Activated CD4-positive, alpha-beta T cell treated with anti-CD3 and anti-CD28 coated beads, Interleukin-2, amount 10 ng/mL, durations not matched to agents 24 days and 14 days (primary cell): ENCODE measurements at regions not wholly inside any gene's neighbourhood (a gene's known extent, or its start where the extent isn't known, plus 50 kb on each side); places are given as distances from the start of the nearest gene placed in this dataset.

Experiments
- DNase-seq: peaks from one replicate; pipeline ENCODE4 v3.0.0; 2022
- H3K27ac Mint-ChIP-seq: one replicate; pipeline ENCODE4 v1.8.0; 2022; ENCODE audit warnings: mild to moderate bottlenecking, mixed read lengths
- H3K27me3 Mint-ChIP-seq: one replicate; pipeline ENCODE4 v1.8.0; 2022; ENCODE audit warnings: mixed read lengths
- H3K36me3 Mint-ChIP-seq: one replicate; pipeline ENCODE4 v1.8.0; 2022; ENCODE audit warnings: low read depth, mild to moderate bottlenecking, mixed read lengths
- H3K4me1 Mint-ChIP-seq: one replicate; pipeline ENCODE4 v1.8.0; 2021; ENCODE audit warnings: mixed read lengths
- H3K4me3 Mint-ChIP-seq: one replicate; pipeline ENCODE4 v1.8.0; 2022; ENCODE audit warnings: mild to moderate bottlenecking, moderate library complexity, mixed read lengths
- H3K9me3 Mint-ChIP-seq: one replicate; pipeline ENCODE4 v1.8.0; 2021; ENCODE audit warnings: mixed read lengths
- intact Hi-C: fragments of 100-400 bp; cut with micrococcal nuclease; formaldehyde crosslinking; loops from one replicate; pipeline ENCODE4 v1.15.1; 2023

- H3K9me3 Mint-ChIP-seq = peaks cover 4% of the 10 kb centered on the region
- no peaks in the 10 kb centered on the region for H3K4me1 Mint-ChIP-seq
- H3K27ac Mint-ChIP-seq = no peak overlapping the region
- no peaks in the 10 kb centered on the region for H3K27me3 Mint-ChIP-seq
- intact Hi-C loops = no loop called here
- no peak for DNase-seq
- no peak overlapping the region for H3K4me3 Mint-ChIP-seq
- H3K36me3 Mint-ChIP-seq = no peaks in the 10 kb centered on the region
Measured at GRCh38 chr9:102072059-102072764, 333.8 kb upstream of the GRIN3A start.

- intact Hi-C loops = no loop called here
- H3K4me1 Mint-ChIP-seq = no peaks in the 10 kb centered on the region
Measured at GRCh38 chr9:102069969-102070368, 331.5 kb upstream of the GRIN3A start.

DNA sequence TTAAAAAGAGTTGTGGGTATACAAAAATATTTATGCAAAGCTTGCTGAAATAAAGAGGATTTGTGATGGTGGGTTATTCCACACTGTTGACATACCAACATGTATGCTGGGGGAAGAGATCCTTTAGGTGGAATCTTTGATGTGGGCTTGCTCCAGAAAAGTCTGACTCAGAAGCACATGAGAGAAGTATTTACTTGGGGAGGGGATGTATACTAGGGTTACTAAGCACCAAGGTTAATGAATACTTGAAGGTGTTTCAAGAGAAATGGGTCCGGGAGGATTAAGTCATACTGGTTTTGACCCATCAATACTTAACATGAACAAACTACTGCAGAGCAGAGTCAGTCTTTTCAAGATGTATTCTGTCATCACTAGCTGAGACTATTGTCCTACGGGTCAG is 316.4 kb upstream of the GRIN3A start:
- no peaks in the 10 kb centered on the region for H3K36me3 Mint-ChIP-seq
- DNase-seq = no peak
- H3K9me3 Mint-ChIP-seq = no peaks in the 10 kb centered on the region
- intact Hi-C loops = no loop called here
- H3K27ac Mint-ChIP-seq = no peak overlapping the region
- H3K4me3 Mint-ChIP-seq = no peak overlapping the region
- H3K27me3 Mint-ChIP-seq = no peaks in the 10 kb centered on the region
- H3K4me1 Mint-ChIP-seq = no peaks in the 10 kb centered on the region

More at GRCh38 chr9:102069969-102070368, 331.5 kb upstream of the GRIN3A start:
- DNase-seq = no peak
- no peak overlapping the region for H3K27ac Mint-ChIP-seq
- no peaks in the 10 kb centered on the region for H3K36me3 Mint-ChIP-seq
- no peak overlapping the region for H3K4me3 Mint-ChIP-seq
- no peaks in the 10 kb centered on the region for H3K27me3 Mint-ChIP-seq
- H3K9me3 Mint-ChIP-seq = peaks cover 6% of the 10 kb centered on the region

GRCh38 chr9:102049586-102050246 is 311.3 kb upstream of the GRIN3A start:
- Mint-ChIP-seq H3K4me3 (no peak overlapping the region), H3K27me3 (no peaks in the 10 kb centered on the region), H3K4me1 (no peaks in the 10 kb centered on the region), H3K36me3 (no peaks in the 10 kb centered on the region), H3K9me3 (no peaks in the 10 kb centered on the region), H3K27ac (no peak overlapping the region)
- intact Hi-C loops = no loop called here
- no peak for DNase-seq

- no peak for DNase-seq
- intact Hi-C loops = no loop called here
- no peak overlapping the region for H3K27ac Mint-ChIP-seq
- H3K36me3 Mint-ChIP-seq = no peaks in the 10 kb centered on the region
- no peak overlapping the region for H3K4me3 Mint-ChIP-seq
- H3K4me1 Mint-ChIP-seq = no peaks in the 10 kb centered on the region
- H3K27me3 Mint-ChIP-seq = no peaks in the 10 kb centered on the region
- no peaks in the 10 kb centered on the region for H3K9me3 Mint-ChIP-seq
Measured at GRCh38 chr9:102047549-102047948, 309.1 kb upstream of the GRIN3A start.

- no peak overlapping the region for H3K4me3 Mint-ChIP-seq
Measured at GRCh38 chr9:102044133-102044532, 305.7 kb upstream of the GRIN3A start.

GRCh38 chr9:102038006-102038405 is 299.6 kb upstream of the GRIN3A start:
- H3K4me3 Mint-ChIP-seq = no peak overlapping the region
- no peaks in the 10 kb centered on the region for H3K36me3 Mint-ChIP-seq
- no peak for DNase-seq
- H3K9me3 Mint-ChIP-seq = no peaks in the 10 kb centered on the region
- H3K27me3 Mint-ChIP-seq = no peaks in the 10 kb centered on the region
- intact Hi-C loops = no loop called here
- no peak overlapping the region for H3K27ac Mint-ChIP-seq
- H3K4me1 Mint-ChIP-seq = no peaks in the 10 kb centered on the region

More at GRCh38 chr9:102044133-102044532, 305.7 kb upstream of the GRIN3A start:
- no peaks in the 10 kb centered on the region for H3K27me3 Mint-ChIP-seq
- no peaks in the 10 kb centered on the region for H3K36me3 Mint-ChIP-seq
- no peaks in the 10 kb centered on the region for H3K9me3 Mint-ChIP-seq
- intact Hi-C loops = no loop called here
- DNase-seq = no peak
- no peaks in the 10 kb centered on the region for H3K4me1 Mint-ChIP-seq
- no peak overlapping the region for H3K27ac Mint-ChIP-seq

GRCh38 chr9:102035929-102036328 is 297.5 kb upstream of the GRIN3A start:
- H3K4me3 Mint-ChIP-seq = no peak overlapping the region
- no peaks in the 10 kb centered on the region for H3K36me3 Mint-ChIP-seq
- H3K4me1 Mint-ChIP-seq = no peaks in the 10 kb centered on the region
- no peaks in the 10 kb centered on the region for H3K27me3 Mint-ChIP-seq
- no peak for DNase-seq
- intact Hi-C loops = no loop called here
- no peaks in the 10 kb centered on the region for H3K9me3 Mint-ChIP-seq
- H3K27ac Mint-ChIP-seq = no peak overlapping the region

DNA sequence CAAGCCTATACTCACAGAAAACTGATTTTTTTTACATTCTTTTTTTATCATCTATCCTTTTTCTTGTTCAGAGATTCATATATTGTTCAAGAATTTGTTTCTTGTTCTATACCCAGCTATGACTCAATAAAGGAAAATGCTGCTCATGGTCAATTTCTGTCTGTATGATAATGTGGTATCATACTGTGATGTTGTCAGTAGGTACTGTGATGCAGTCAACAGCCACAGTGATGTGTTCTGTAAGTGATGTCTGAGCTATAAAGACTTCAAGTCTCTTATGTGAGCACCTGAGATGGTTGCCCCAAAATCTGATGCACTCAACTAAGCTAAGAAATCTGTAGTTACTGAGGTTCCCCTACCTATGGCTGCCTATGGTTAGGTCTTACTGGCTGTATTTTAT is 294.2 kb upstream of the GRIN3A start:
- no peak overlapping the region for H3K4me3 Mint-ChIP-seq
- intact Hi-C loops = no loop called here
- no peak for DNase-seq

GRCh38 chr9:102000956-102001355 is 262.5 kb upstream of the GRIN3A start:
- no peaks in the 10 kb centered on the region for H3K27me3 Mint-ChIP-seq
- DNase-seq = no peak
- intact Hi-C loops = no loop called here
- H3K36me3 Mint-ChIP-seq = no peaks in the 10 kb centered on the region
- no peak overlapping the region for H3K4me3 Mint-ChIP-seq
- H3K27ac Mint-ChIP-seq = no peak overlapping the region
- no peaks in the 10 kb centered on the region for H3K4me1 Mint-ChIP-seq
- no peaks in the 10 kb centered on the region for H3K9me3 Mint-ChIP-seq

More for the DNA sequence above, 294.2 kb upstream of the GRIN3A start:
- no peaks in the 10 kb centered on the region for H3K36me3 Mint-ChIP-seq
- H3K27me3 Mint-ChIP-seq = no peaks in the 10 kb centered on the region
- H3K4me1 Mint-ChIP-seq = no peaks in the 10 kb centered on the region
- no peaks in the 10 kb centered on the region for H3K9me3 Mint-ChIP-seq
- no peak overlapping the region for H3K27ac Mint-ChIP-seq

DNA sequence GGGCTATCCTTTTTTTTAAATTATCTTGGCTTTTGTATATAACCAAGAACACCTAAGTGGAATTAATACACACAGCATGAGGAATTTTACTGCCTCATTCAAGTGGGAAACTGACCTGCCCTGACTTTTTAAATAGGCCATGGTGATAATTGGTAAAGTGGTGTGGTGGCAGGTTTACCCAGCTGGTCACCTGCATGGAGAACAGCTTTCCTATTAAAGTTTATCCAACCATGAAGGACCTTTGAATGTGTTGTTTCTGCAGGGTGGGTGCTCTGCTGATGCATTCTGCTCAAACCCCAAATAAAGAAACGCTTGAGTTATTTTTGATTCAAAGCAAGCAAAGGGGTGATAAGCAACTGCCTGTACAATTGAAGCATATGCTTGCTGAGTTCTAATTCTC is 261.0 kb upstream of the GRIN3A start:
- intact Hi-C loops = no loop called here
- Mint-ChIP-seq H3K9me3 (no peaks in the 10 kb centered on the region), H3K27ac (no peak overlapping the region), H3K4me1 (no peaks in the 10 kb centered on the region), H3K4me3 (no peak overlapping the region), H3K36me3 (no peaks in the 10 kb centered on the region), H3K27me3 (no peaks in the 10 kb centered on the region)
- no peak for DNase-seq

DNA sequence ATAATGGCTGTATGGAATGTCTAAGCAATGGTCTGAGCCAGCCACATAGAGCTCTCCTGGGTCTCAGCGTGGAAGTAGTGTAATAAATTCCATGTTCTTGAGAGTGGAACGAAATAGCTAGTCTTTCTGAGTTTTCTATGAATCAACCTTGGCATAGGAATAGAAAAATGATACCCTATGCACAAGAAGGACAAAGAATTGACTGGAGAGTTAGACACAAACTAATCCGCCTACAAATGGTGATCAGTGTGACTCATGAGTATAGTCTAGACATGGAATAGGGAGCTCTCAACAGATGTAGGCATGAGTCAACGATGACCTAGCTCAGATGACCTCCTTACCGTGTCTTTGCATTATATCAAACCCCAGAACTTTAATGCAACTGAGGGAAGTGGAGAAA is 256.8 kb upstream of the GRIN3A start:
- H3K27ac Mint-ChIP-seq = no peak overlapping the region
- H3K27me3 Mint-ChIP-seq = no peaks in the 10 kb centered on the region
- H3K4me3 Mint-ChIP-seq = no peak overlapping the region
- H3K36me3 Mint-ChIP-seq = no peaks in the 10 kb centered on the region
- H3K4me1 Mint-ChIP-seq = no peaks in the 10 kb centered on the region
- intact Hi-C loops = no loop called here
- H3K9me3 Mint-ChIP-seq = no peaks in the 10 kb centered on the region
- no peak for DNase-seq

- H3K27me3 Mint-ChIP-seq = no peaks in the 10 kb centered on the region
- no peaks in the 10 kb centered on the region for H3K4me1 Mint-ChIP-seq
- intact Hi-C loops = no loop called here
- no peaks in the 10 kb centered on the region for H3K36me3 Mint-ChIP-seq
- H3K4me3 Mint-ChIP-seq = no peak overlapping the region
- H3K27ac Mint-ChIP-seq = no peak overlapping the region
- no peaks in the 10 kb centered on the region for H3K9me3 Mint-ChIP-seq
- DNase-seq = no peak
Measured at GRCh38 chr9:101993771-101994170, 255.3 kb upstream of the GRIN3A start.

GRCh38 chr9:101991926-101992325 is 253.5 kb upstream of the GRIN3A start:
- Mint-ChIP-seq H3K4me1 (no peaks in the 10 kb centered on the region), H3K36me3 (no peaks in the 10 kb centered on the region), H3K9me3 (no peaks in the 10 kb centered on the region), H3K27me3 (no peaks in the 10 kb centered on the region), H3K27ac (no peak overlapping the region), H3K4me3 (no peak overlapping the region)
- DNase-seq = no peak
- intact Hi-C loops = no loop called here
